ENCODE measurements at regions not wholly inside any gene's neighbourhood (a gene's known extent, or its start where the extent isn't known, plus 50 kb on each side); places are given as distances from the start of the nearest gene placed in this dataset.

- TF ChIP-seq CTCF (conservative IDR thresholded peaks at IDR 0.05), result no peak
- H3K4me3 Mint-ChIP-seq, result no peak overlapping the region
Measured at GRCh38 chr20:24779131-24779530, 169.9 kb upstream of the CST7 start.

GRCh38 chr20:24779946-24780345, 169.1 kb upstream of the CST7 start:
- Mint-ChIP-seq H3K27me3 (ENCODE audit: low read depth) (peaks cover 24% of the 10 kb centered on the region), H3K36me3 (ENCODE audit: low read depth) (no peaks in the 10 kb centered on the region), H3K27ac (ENCODE audit: unreplicated experiment) (no peak overlapping the region), H3K4me1 (no peaks in the 10 kb centered on the region), H3K4me3 (no peak overlapping the region), H3K9me3 (peaks cover 2% of the 10 kb centered on the region)
- no peak for TF ChIP-seq CTCF (conservative IDR thresholded peaks at IDR 0.05)
- DNase-seq (ENCODE audit: low read depth, low spot score), result no peak

More at GRCh38 chr20:24779131-24779530, 169.9 kb upstream of the CST7 start:
- H3K27ac Mint-ChIP-seq (ENCODE audit: unreplicated experiment), result no peak overlapping the region
- H3K27me3 Mint-ChIP-seq (ENCODE audit: low read depth), result peaks cover 32% of the 10 kb centered on the region
- no peaks in the 10 kb centered on the region for H3K36me3 Mint-ChIP-seq (ENCODE audit: low read depth)
- no peak for DNase-seq (ENCODE audit: low read depth, low spot score)
- H3K4me1 Mint-ChIP-seq, result no peaks in the 10 kb centered on the region
- H3K9me3 Mint-ChIP-seq, result peaks cover 4% of the 10 kb centered on the region

- Mint-ChIP-seq H3K27ac (ENCODE audit: unreplicated experiment) (no peak overlapping the region), H3K27me3 (ENCODE audit: low read depth) (peaks cover 17% of the 10 kb centered on the region), H3K4me3 (no peak overlapping the region), H3K4me1 (no peaks in the 10 kb centered on the region), H3K36me3 (ENCODE audit: low read depth) (no peaks in the 10 kb centered on the region), H3K9me3 (no peaks in the 10 kb centered on the region)
- no peak for DNase-seq (ENCODE audit: low read depth, low spot score)
- no peak for TF ChIP-seq CTCF (conservative IDR thresholded peaks at IDR 0.05)
Measured at GRCh38 chr20:24780674-24781417, 168.2 kb upstream of the CST7 start.

- Mint-ChIP-seq H3K4me1 (no peaks in the 10 kb centered on the region), H3K4me3 (no peak overlapping the region), H3K27me3 (ENCODE audit: low read depth) (peaks cover 13% of the 10 kb centered on the region), H3K27ac (ENCODE audit: unreplicated experiment) (no peak overlapping the region), H3K9me3 (no peaks in the 10 kb centered on the region), H3K36me3 (ENCODE audit: low read depth) (no peaks in the 10 kb centered on the region)
- no peak for DNase-seq (ENCODE audit: low read depth, low spot score)
- peak; percentile 56 for TF ChIP-seq CTCF (conservative IDR thresholded peaks at IDR 0.05)
Measured at GRCh38 chr20:24781418-24781980, 167.6 kb upstream of the CST7 start.

GRCh38 chr20:24782301-24782700, 166.8 kb upstream of the CST7 start:
- Mint-ChIP-seq H3K36me3 (ENCODE audit: low read depth) (no peaks in the 10 kb centered on the region), H3K4me3 (no peak overlapping the region), H3K27ac (ENCODE audit: unreplicated experiment) (no peak overlapping the region), H3K27me3 (ENCODE audit: low read depth) (peaks cover 7% of the 10 kb centered on the region), H3K9me3 (no peaks in the 10 kb centered on the region), H3K4me1 (no peaks in the 10 kb centered on the region)
- TF ChIP-seq CTCF (conservative IDR thresholded peaks at IDR 0.05), result no peak
- no peak for DNase-seq (ENCODE audit: low read depth, low spot score)
